SU-DHL-6 (cell line): ENCODE measurements at regions not wholly inside any gene's neighbourhood (a gene's known extent, or its start where the extent isn't known, plus 50 kb on each side); places are given as distances from the start of the nearest gene placed in this dataset.

Source experiments
- H2AFZ ChIP-seq: fragments of 200-600 bp; sonication (generic); 2 replicates; pipeline ENCODE4 v1.6.1; 2014; ENCODE audit warnings: low read depth, mild to moderate bottlenecking, moderate library complexity, mixed read lengths, antibody characterized with exemption, low read length; ENCODE audit not compliant: severe bottlenecking
- H3F3A ChIP-seq: fragments of 200-600 bp; shearing (Covaris generic); 2 replicates; pipeline ENCODE4 v1.6.0; 2016; ENCODE audit warnings: antibody characterized with exemption, mild to moderate bottlenecking; ENCODE audit not compliant: insufficient read depth
- H3K27ac ChIP-seq: fragments of 200-600 bp; sonication (generic); 2 replicates; pipeline ENCODE4 v1.5.1; 2016; ENCODE audit warnings: low read depth, mild to moderate bottlenecking, low read length, moderate library complexity, mixed read lengths
- H3K27me3 ChIP-seq: fragments of 200-600 bp; sonication (generic), shearing (Covaris generic); 2 replicates; pipeline ENCODE4 v1.6.0; 2014; ENCODE audit warnings: mild to moderate bottlenecking, low read length
- H3K36me3 ChIP-seq: fragments of 200-600 bp; sonication (generic); 2 replicates; pipeline ENCODE4 v1.6.1; 2014; ENCODE audit warnings: mild to moderate bottlenecking, low read length, mixed read lengths
- H3K4me2 ChIP-seq: fragments of 300-600, 200-600 bp; shearing (Covaris generic), sonication (generic); 2 replicates; pipeline ENCODE4 v1.6.0; 2014; ENCODE audit warnings: low read length, low read depth, mild to moderate bottlenecking; ENCODE audit not compliant: poor library complexity, severe bottlenecking
- H3K4me3 ChIP-seq: fragments of 200-600 bp; sonication (generic); 2 replicates; pipeline ENCODE4 v1.5.1; 2014; ENCODE audit warnings: antibody characterized with exemption, low read length, mild to moderate bottlenecking, mixed read lengths; ENCODE audit not compliant: insufficient read depth, poor library complexity, severe bottlenecking
- H3K79me2 ChIP-seq: fragments of 200-600 bp; sonication (generic); 2 replicates; pipeline ENCODE4 v1.6.1; 2014; ENCODE audit warnings: mild to moderate bottlenecking, low read length, moderate library complexity; ENCODE audit not compliant: insufficient read depth
- H3K9ac ChIP-seq: fragments of 200-600 bp; sonication (generic); 2 replicates; pipeline ENCODE4 v1.7.0; 2014; ENCODE audit warnings: mild to moderate bottlenecking, low read length
- H3K9me2 ChIP-seq: fragments of 200-600 bp; sonication (generic); replicated peaks from 2 replicates; pipeline ENCODE4 v1.6.1; 2014; ENCODE audit warnings: low read length; ENCODE audit not compliant: insufficient read depth
- H3K9me3 ChIP-seq: fragments of 200-600 bp; sonication (generic); 2 replicates; pipeline ENCODE4 v1.6.1; 2014; ENCODE audit warnings: low read length, mixed read lengths; ENCODE audit not compliant: insufficient read depth
- H4K20me1 ChIP-seq: fragments of 200-600 bp; sonication (generic); 2 replicates; pipeline ENCODE4 v1.6.1; 2014; ENCODE audit warnings: low read depth, mild to moderate bottlenecking, antibody characterized with exemption, low read length, moderate library complexity, mixed read lengths
- CTCF ChIP-seq: fragments of 200-600 bp; sonication (generic); IDR thresholded peaks from one replicate; pipeline ENCODE4 v1.5.1; 2017; ENCODE audit warnings: antibody characterized with exemption, mild to moderate bottlenecking, low read length, moderate library complexity; ENCODE audit not compliant: insufficient read depth, poor library complexity, severe bottlenecking
- EZH2phosphoT487 ChIP-seq: fragments of 200-600 bp; sonication (generic), shearing (Covaris generic); conservative IDR thresholded peaks from 2 replicates; pipeline ENCODE4 v1.6.1; 2018; ENCODE audit warnings: mild to moderate bottlenecking, antibody characterized with exemption, low read length, moderate library complexity, mixed read lengths

- Histone ChIP-seq H3K27ac (no peak overlapping the region), H4K20me1 (no peaks in the 10 kb centered on the region), H3K9ac (no peak overlapping the region), H3K27me3 (no peaks in the 10 kb centered on the region), H3K9me3 (no peaks in the 10 kb centered on the region), H3K4me3 (no peak overlapping the region), H3K36me3 (no peaks in the 10 kb centered on the region), H3F3A (no peaks in the 10 kb centered on the region), H3K79me2 (no peaks in the 10 kb centered on the region), H3K9me2 (no peaks in the 10 kb centered on the region), H3K4me2 (no peak overlapping the region), H2AFZ (no peak overlapping the region)
- TF ChIP-seq EZH2phosphoT487 (no peak), CTCF (no peak)
Observed at GRCh38 chr1:58991305-58991704, 207.5 kb upstream of the JUN start.

GRCh38 chr1:58992643-58993042, 208.8 kb upstream of the JUN start:
- H3K27ac ChIP-seq: no peak overlapping the region
- H3K9me2 ChIP-seq: no peaks in the 10 kb centered on the region
- H3K79me2 ChIP-seq: no peaks in the 10 kb centered on the region
- no peak overlapping the region for H2AFZ ChIP-seq
- H3F3A ChIP-seq: no peaks in the 10 kb centered on the region
- TF ChIP-seq CTCF (no peak), EZH2phosphoT487 (no peak)
- H3K4me2 ChIP-seq: no peak overlapping the region
- H3K9ac ChIP-seq: no peak overlapping the region
- H4K20me1 ChIP-seq: no peaks in the 10 kb centered on the region
- H3K36me3 ChIP-seq: no peaks in the 10 kb centered on the region
- H3K9me3 ChIP-seq: no peaks in the 10 kb centered on the region
- no peak overlapping the region for H3K4me3 ChIP-seq
- H3K27me3 ChIP-seq: no peaks in the 10 kb centered on the region

- H3F3A ChIP-seq: no peaks in the 10 kb centered on the region
- H3K4me3 ChIP-seq: no peak overlapping the region
- H3K9me3 ChIP-seq: no peaks in the 10 kb centered on the region
- TF ChIP-seq EZH2phosphoT487 (no peak), CTCF (no peak)
- no peaks in the 10 kb centered on the region for H3K36me3 ChIP-seq
- H4K20me1 ChIP-seq: no peaks in the 10 kb centered on the region
- H3K27ac ChIP-seq: no peak overlapping the region
- H3K9ac ChIP-seq: no peak overlapping the region
- H3K27me3 ChIP-seq: no peaks in the 10 kb centered on the region
- H3K79me2 ChIP-seq: no peaks in the 10 kb centered on the region
- H2AFZ ChIP-seq: no peak overlapping the region
- no peak overlapping the region for H3K4me2 ChIP-seq
- no peaks in the 10 kb centered on the region for H3K9me2 ChIP-seq
Observed at GRCh38 chr1:58993403-58993802, 209.6 kb upstream of the JUN start.

- no peak overlapping the region for H2AFZ ChIP-seq
- H3K4me2 ChIP-seq: no peak overlapping the region
Observed at GRCh38 chr1:58994664-58995063, 210.8 kb upstream of the JUN start.

More at GRCh38 chr1:58994664-58995063, 210.8 kb upstream of the JUN start:
- TF ChIP-seq CTCF: no peak
- no peak for TF ChIP-seq EZH2phosphoT487
- Histone ChIP-seq H3K27me3 (no peaks in the 10 kb centered on the region), H3K9me2 (no peaks in the 10 kb centered on the region), H3K4me3 (no peak overlapping the region), H4K20me1 (no peaks in the 10 kb centered on the region), H3K9me3 (no peaks in the 10 kb centered on the region), H3K9ac (no peak overlapping the region), H3K79me2 (no peaks in the 10 kb centered on the region), H3K36me3 (no peaks in the 10 kb centered on the region), H3F3A (no peaks in the 10 kb centered on the region), H3K27ac (no peak overlapping the region)
